Left forelimb (tissue), 1 donor: ENCODE measurements at regions not wholly inside any gene's neighbourhood (a gene's known extent, or its start where the extent isn't known, plus 50 kb on each side); places are given as distances from the start of the nearest gene placed in this dataset.
"Not testable (repeated sequence)": the region's sequence is repeated elsewhere in the genome, so short reads cannot be mapped to it uniquely, and the experiment has no call there.

ENCODE experiments used
- DNase-seq: peaks from one replicate; pipeline ENCODE4 v3.0.0-alpha.2; 2018; ENCODE audit warnings: low spot score

DNA sequence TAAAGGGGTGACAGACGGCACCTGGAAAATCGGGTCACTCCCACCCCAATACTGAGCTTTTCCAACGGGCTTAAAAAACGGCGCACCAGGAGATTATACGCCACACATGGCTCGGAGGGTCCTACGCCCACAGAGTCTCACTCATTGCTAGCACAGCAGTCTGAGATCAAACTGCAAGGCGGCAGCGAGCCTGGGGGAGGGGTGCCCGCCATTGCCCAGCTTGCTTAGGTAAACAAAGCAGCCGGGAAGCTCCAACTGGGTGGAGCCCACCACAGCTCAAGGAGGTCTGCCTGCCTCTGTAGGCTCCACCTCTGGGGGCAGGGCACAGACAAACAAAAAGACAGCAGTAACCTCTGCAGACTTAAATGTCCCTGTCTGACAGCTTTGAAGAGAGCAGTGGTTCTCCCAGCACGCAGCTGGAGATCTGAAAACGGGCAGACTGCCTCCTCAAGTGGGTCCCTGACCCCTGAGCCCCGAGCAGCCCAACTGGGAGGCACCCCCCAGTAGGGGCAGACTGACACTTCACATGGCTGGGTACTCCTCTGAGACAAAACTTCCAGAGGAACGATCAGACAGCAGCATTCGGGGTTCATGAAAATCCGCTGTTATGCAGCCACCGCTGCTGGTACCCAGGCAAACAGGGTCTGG is 162.8 kb upstream of the GJE1 start:
- not testable (repeated sequence) for DNase-seq

GRCh38 chr6:141969201-141969600 is 163.5 kb upstream of the GJE1 start:
- no peak for DNase-seq

- no peak for DNase-seq
These were observed 164.1 kb upstream of the GJE1 start for GRCh38 chr6:141968632-141969031.

GRCh38 chr6:141965016-141965545 is 167.6 kb upstream of the GJE1 start:
- DNase-seq, result no peak

DNA sequence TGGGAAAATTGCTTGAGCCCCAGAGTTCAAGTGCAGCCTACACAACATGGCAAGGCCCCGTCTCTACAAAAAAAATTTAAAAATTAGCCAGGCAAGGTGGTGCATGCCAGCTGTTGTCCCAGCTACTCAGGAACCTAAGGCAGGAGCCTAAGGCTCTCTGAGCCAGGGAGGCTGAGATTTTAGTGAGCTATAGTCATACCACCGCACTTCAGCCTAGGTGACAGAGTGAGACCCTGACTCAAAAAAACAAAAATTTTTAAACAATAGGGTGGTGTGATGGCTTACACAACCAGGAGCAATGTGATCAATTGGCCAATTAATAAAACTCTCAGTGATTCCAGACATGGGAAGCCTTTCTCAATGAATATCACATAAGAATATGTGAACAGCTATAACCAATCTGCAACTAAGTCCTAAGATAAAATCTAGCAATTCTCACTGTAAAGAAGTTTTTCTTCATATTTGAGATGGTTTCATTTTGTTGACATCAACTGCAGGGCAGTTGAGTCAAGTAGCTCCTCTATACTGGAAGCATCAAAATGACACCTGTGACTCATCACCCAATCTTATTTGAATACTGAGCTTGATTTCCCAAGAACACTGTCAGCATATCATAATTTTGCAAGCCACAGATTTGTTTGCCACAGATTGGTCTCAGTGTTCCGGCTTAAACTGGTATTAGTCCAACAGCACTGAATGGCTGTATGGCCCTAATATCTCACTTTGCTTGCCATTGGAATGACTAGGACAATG is 169.0 kb upstream of the GJE1 start:
- DNase-seq, result no peak

DNA sequence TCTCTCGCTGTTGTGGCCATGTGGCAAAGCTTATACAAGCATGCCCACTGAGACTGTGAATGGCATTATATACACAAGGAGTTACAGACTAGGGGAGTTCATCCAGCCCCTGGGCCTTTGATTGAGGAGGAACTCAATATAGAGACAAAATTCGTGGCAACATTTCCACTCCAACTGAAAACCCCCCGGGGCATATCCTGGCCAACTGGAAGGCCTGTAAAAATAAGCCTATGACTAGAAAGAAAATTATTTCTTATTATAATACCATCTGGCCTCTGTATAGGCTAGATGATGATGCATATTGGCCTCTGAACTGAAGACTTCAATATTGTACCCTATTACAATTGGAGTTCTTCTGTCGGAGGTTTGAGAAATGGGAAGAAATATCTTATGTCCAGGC is 175.5 kb upstream of the GJE1 start:
- DNase-seq, result no peak

- DNase-seq, result no peak
These were observed 175.9 kb upstream of the GJE1 start for GRCh38 chr6:141956868-141957267.

DNA sequence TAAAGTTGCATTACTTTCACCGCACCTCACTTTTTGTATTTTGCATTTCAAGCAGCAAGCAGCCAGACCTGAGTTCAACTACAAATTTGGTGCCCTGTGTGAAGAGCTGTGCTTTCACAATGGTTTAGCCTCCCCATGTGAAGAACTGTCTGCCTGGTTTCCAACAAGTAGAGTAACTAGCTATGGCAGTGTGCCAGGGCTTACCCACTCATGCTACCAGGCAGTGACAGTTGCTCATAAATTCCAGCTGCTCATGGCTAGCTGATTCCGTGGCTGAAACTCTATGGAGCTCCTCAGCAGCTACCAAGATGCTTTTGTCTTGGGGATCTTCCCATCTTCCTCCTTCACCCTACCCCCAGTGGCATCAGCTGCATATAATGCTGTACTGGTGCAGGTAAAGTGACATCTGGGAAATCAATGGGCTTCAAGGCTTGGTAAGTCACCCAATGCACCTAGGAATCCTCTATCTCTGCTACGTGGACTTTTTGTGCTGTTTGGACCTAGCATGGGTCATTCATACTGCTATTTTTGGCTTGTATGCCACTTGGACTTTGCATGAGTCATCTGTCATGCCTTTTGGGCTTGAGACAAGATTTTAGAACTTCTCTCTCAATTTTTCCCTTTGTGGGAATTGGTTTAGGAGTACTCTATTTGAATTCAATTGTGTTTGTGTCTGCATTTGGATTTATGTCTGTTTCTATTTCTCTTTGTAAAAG is 176.5 kb upstream of the GJE1 start:
- no peak for DNase-seq

DNA sequence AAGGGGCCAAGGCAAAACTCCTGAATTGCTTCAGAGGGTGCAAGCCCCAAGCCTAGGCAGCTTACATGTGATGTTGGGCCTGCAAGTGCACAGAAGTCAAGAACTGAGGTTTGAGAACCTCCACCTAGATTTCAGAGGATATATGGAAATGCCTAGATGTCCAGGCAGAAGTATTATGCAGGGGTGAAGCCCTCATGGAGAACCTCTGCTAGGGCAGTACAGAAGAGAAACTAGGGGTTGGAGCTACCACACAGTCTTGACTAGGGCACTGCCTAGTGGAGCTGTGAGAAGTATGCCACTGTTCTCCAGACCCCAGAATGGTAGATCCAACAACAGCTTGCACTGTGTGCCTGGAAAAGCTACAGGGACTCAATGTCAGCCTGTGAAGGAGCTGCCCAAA is 179.7 kb upstream of the GJE1 start:
- DNase-seq, result no peak

DNA sequence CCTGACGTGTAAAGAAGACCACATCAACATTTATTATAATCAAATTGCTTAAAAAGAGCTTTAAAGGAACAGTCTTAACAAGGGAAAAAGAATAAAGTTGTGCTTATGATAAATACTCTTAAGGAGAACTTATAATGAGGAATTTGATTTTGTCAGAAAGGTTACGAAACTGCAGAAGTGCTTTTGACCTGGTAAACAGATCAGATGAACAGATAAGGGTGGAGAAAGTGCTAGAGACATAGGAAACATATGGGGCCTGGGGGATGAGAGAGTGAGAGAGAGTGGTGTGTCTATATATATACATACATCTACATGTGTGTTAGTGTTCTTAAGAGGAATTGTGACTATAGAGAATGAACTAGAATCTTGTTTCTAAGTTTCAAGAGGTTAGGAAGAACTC is 186.2 kb upstream of the GJE1 start:
- DNase-seq, result no peak

DNA sequence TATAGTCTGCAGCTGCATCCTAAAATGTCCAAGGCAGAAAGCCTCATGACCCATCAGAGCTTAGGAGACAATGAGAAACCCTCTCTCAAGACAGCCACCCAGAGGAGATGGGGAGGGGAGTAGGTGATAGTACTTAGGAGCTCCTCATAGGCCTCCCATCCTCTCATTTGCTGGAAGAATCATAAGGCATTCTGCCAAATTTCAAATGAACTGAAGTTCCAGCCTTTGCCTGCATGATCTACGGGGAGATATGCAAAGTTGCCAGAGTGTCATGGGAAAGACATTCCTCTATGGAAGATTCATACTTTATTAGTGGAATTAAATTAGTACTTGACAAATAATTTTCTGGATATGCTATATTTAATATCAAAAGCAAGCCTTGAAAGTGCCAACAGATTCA is 194.1 kb upstream of the GJE1 start:
- no peak for DNase-seq

GRCh38 chr6:141932685-141933084 is 200.0 kb upstream of the GJE1 start:
- DNase-seq, result no peak

GRCh38 chr6:141926200-141926900 is 206.4 kb upstream of the GJE1 start:
- DNase-seq, result not testable (repeated sequence)

DNA sequence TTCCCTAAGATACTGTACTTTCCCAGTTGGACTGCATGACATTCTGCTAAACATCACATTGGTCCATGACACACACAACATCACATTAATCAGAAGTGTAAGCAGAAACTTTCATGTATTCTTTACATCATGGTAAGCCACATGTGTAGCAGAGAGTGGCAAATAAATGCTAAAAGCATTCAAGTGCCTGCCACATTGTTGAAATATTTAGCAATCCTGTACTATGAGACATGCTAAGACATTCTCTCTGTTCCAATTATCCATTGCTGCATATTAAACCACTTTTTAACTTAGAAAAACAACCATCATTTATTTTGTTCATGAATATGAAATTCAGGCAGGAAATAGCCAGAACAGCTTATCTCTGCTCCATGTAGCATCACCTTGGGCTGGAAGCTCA is 207.7 kb upstream of the GJE1 start:
- no peak for DNase-seq

DNA sequence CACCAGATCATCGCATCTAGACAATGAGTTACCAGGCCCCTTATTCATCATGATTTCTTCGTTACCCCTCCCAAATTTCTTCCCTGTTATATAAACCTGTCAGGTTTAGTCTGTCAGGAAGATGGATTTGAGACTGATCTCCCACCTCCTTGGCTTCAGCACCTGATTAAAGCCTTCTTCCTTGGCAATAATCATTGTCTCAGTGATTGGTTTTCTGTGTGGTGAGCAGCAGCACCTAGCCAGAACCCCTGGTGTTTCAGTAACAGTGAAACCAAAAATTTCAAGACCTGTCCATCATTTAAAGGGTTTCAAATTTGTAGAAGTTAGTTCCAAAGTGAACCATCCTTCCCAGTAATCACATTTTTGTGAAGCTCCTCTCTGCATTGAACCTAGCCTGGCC is 209.8 kb upstream of the GJE1 start:
- DNase-seq, result no peak

- not testable (repeated sequence) for DNase-seq
These were observed 215.8 kb upstream of the GJE1 start for GRCh38 chr6:141916682-141917505.

- no peak for DNase-seq
These were observed 218.1 kb upstream of the GJE1 start for GRCh38 chr6:141914646-141915045.

GRCh38 chr6:141906569-141907080 is 226.1 kb upstream of the GJE1 start:
- DNase-seq, result no peak

- DNase-seq, result no peak
These were observed 242.1 kb upstream of the GJE1 start for GRCh38 chr6:141890661-141891060.

GRCh38 chr6:141884850-141885249 is 247.9 kb upstream of the GJE1 start:
- DNase-seq, result no peak

DNA sequence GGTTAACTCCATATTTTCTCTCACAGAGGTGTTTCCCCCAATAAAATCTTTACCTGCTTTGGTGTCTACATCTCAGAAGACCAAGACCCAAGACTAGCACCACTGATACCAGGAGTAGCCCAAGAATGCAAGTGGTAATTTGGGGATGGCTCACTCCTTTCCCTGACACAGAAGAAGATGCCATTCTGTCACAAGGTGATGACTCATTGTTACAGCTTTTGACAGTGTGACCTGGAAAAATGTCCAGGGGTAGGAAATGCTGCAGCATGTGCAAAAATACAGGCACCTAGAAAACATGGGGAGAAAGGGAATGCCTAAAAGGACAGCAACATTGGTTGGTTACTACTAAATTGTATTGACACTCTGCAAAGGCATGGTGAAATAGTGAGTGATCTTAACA is 254.0 kb upstream of the GJE1 start:
- no peak for DNase-seq
